HEK293T (cell line): ENCODE measurements at regions not wholly inside any gene's neighbourhood (a gene's known extent, or its start where the extent isn't known, plus 50 kb on each side); places are given as distances from the start of the nearest gene placed in this dataset.

ENCODE experiments used
- BHLHE40 ChIP-seq: fragments of 450-650 bp; IDR thresholded peaks from 2 replicates; pipeline ENCODE4 v1.6.1; 2016; ENCODE audit warnings: mild to moderate bottlenecking, moderate library complexity, borderline replicate concordance
- ELF4 ChIP-seq: fragments of 450-650 bp; IDR thresholded peaks from 2 replicates; pipeline ENCODE4 v1.6.1; 2017; ENCODE audit warnings: antibody characterized with exemption
- SP1 ChIP-seq: fragments of 450-650 bp; IDR thresholded peaks from 2 replicates; pipeline ENCODE4 v1.6.1; 2017
- ZNF384 ChIP-seq: fragments of 450-650 bp; IDR thresholded peaks from 2 replicates; pipeline ENCODE4 v1.6.1; 2016

GRCh38 chr4:126777649-126778048 is 855.1 kb upstream of the INTU start:
- TF ChIP-seq BHLHE40: no peak
- TF ChIP-seq ZNF384: no peak
- no peak for TF ChIP-seq SP1
- no peak for TF ChIP-seq ELF4
